ENCODE measurements at regions not wholly inside any gene's neighbourhood (a gene's known extent, or its start where the extent isn't known, plus 50 kb on each side); places are given as distances from the start of the nearest gene placed in this dataset.

DNA sequence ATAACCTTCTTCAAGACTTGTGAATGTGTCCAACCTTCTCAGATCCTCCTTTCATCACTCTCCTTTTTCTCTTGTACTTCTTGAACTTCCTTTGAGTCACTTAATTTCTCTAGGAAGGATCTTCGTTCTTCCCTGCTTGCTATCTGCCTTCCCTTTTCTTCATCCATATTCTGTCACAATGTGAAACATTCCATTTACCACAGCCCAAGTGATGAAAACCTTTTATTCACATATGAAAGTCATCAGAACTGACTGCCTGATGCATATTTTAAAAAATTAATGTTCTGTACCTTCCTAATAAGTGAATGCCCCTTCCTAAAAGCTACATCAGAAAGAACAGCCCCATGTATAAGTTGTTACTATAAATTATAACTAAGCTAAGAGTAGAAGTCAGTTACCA is 520.4 kb upstream of the LUZP2 start:
- TF ChIP-seq, protein P1, sequence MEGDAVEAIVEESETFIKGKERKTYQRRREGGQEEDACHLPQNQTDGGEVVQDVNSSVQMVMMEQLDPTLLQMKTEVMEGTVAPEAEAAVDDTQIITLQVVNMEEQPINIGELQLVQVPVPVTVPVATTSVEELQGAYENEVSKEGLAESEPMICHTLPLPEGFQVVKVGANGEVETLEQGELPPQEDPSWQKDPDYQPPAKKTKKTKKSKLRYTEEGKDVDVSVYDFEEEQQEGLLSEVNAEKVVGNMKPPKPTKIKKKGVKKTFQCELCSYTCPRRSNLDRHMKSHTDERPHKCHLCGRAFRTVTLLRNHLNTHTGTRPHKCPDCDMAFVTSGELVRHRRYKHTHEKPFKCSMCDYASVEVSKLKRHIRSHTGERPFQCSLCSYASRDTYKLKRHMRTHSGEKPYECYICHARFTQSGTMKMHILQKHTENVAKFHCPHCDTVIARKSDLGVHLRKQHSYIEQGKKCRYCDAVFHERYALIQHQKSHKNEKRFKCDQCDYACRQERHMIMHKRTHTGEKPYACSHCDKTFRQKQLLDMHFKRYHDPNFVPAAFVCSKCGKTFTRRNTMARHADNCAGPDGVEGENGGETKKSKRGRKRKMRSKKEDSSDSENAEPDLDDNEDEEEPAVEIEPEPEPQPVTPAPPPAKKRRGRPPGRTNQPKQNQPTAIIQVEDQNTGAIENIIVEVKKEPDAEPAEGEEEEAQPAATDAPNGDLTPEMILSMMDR (conservative IDR thresholded peaks at IDR 0.05), result no peak
- TF ChIP-seq EZH2 (IDR thresholded peaks at IDR 0.05; ENCODE audit: low read depth), result no peak

Data from PC-9 (cell line).